GM19240 (cell line): ENCODE measurements at regions not wholly inside any gene's neighbourhood (a gene's known extent, or its start where the extent isn't known, plus 50 kb on each side); places are given as distances from the start of the nearest gene placed in this dataset.

Source experiments
- DNase-seq: peaks from one replicate; pipeline ENCODE4 v3.0.0; 2011; ENCODE audit warnings: low spot score; ENCODE audit not compliant: insufficient read length

- no peak for DNase-seq
These were observed 133.6 kb downstream of the UBE2E3 start for GRCh38 chr2:181114021-181114420.

- no peak for DNase-seq
These were observed 135.9 kb downstream of the UBE2E3 start for GRCh38 chr2:181116261-181116660.

GRCh38 chr2:181117206-181117925, 137.0 kb downstream of the UBE2E3 start:
- no peak for DNase-seq

- no peak for DNase-seq
These were observed 140.2 kb downstream of the UBE2E3 start for GRCh38 chr2:181120625-181121024.

GRCh38 chr2:181121996-181122395, 141.6 kb downstream of the UBE2E3 start:
- DNase-seq = no peak

- no peak for DNase-seq
These were observed 142.2 kb downstream of the UBE2E3 start for GRCh38 chr2:181122601-181123000.

- peak; percentile 19 for DNase-seq
These were observed 143.4 kb downstream of the UBE2E3 start for GRCh38 chr2:181123798-181124231.

- no peak for DNase-seq
These were observed 144.1 kb downstream of the UBE2E3 start for GRCh38 chr2:181124497-181124896.

GRCh38 chr2:181125359-181125758, 145.0 kb downstream of the UBE2E3 start:
- DNase-seq = no peak

- DNase-seq = no peak
These were observed 146.0 kb downstream of the UBE2E3 start for GRCh38 chr2:181126311-181126868.

GRCh38 chr2:181128199-181128598, 147.8 kb downstream of the UBE2E3 start:
- no peak for DNase-seq

GRCh38 chr2:181129364-181130056, 149.1 kb downstream of the UBE2E3 start:
- no peak for DNase-seq

- no peak for DNase-seq
These were observed 150.3 kb downstream of the UBE2E3 start for GRCh38 chr2:181130686-181131085.

GRCh38 chr2:181131584-181131983, 151.2 kb downstream of the UBE2E3 start:
- no peak for DNase-seq

- DNase-seq = no peak
These were observed 158.4 kb downstream of the UBE2E3 start for GRCh38 chr2:181138816-181139215.

GRCh38 chr2:181139831-181140230, 159.4 kb downstream of the UBE2E3 start:
- DNase-seq = no peak

GRCh38 chr2:181140414-181140813, 160.0 kb downstream of the UBE2E3 start:
- no peak for DNase-seq

GRCh38 chr2:181140928-181141327, 160.5 kb downstream of the UBE2E3 start:
- DNase-seq = no peak

GRCh38 chr2:181141676-181142075, 161.3 kb downstream of the UBE2E3 start:
- no peak for DNase-seq

GRCh38 chr2:181142514-181142913, 162.1 kb downstream of the UBE2E3 start:
- no peak for DNase-seq

- no peak for DNase-seq
These were observed 163.4 kb downstream of the UBE2E3 start for GRCh38 chr2:181143790-181144300.

- DNase-seq = no peak
These were observed 165.2 kb downstream of the UBE2E3 start for GRCh38 chr2:181145645-181146044.
